ENCODE measurements at regions not wholly inside any gene's neighbourhood (a gene's known extent, or its start where the extent isn't known, plus 50 kb on each side); places are given as distances from the start of the nearest gene placed in this dataset.

DNA sequence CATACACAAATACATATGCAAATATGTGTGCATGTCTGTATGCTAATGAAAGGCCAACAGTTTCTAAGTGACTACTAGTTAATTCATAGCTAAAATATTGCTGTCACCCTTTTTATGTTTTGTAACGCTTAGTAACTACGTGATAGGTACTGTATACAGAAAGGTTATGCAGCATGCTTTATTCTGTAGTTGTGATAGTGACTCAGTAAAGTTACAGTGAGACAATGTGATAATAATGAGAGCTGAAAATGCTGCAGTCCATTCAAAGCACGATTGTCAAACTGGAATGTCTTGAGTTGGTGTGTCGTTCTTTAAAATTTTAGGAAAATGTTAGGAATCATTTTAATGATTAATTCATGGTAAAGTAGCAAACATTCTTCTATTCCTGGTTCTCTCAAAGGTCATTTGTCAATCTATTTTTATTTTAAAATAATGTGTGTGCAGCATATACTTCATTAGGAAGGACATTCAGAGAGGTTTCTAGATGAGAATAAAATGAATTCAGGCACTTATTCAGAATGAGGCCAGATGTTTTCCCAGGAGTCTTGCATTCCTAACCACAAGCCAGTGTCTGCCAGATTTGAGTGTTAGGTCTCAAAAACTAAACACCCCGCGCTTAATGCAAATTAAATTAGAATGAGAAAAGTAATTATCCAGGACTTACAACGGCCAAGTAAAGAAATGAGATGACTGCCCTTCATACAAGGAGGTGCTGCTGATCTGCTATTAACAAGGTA, 408.8 kb upstream of the FZD8 start:
- TF ChIP-seq, protein P1, sequence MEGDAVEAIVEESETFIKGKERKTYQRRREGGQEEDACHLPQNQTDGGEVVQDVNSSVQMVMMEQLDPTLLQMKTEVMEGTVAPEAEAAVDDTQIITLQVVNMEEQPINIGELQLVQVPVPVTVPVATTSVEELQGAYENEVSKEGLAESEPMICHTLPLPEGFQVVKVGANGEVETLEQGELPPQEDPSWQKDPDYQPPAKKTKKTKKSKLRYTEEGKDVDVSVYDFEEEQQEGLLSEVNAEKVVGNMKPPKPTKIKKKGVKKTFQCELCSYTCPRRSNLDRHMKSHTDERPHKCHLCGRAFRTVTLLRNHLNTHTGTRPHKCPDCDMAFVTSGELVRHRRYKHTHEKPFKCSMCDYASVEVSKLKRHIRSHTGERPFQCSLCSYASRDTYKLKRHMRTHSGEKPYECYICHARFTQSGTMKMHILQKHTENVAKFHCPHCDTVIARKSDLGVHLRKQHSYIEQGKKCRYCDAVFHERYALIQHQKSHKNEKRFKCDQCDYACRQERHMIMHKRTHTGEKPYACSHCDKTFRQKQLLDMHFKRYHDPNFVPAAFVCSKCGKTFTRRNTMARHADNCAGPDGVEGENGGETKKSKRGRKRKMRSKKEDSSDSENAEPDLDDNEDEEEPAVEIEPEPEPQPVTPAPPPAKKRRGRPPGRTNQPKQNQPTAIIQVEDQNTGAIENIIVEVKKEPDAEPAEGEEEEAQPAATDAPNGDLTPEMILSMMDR (IDR thresholded peaks at IDR 0.05), result no peak
- no peak for TF ChIP-seq POLR2A (IDR thresholded peaks at IDR 0.05)

Measured in lower leg skin (tissue), 3 donors.